ENCODE measurements at regions not wholly inside any gene's neighbourhood (a gene's known extent, or its start where the extent isn't known, plus 50 kb on each side); places are given as distances from the start of the nearest gene placed in this dataset.
"Not testable (repeated sequence)": the region's sequence is repeated elsewhere in the genome, so short reads cannot be mapped to it uniquely, and the experiment has no call there.

- TF ChIP-seq ZFX (IDR thresholded peaks at IDR 0.05; ENCODE audit: borderline replicate concordance), result no peak
- no peak for TF ChIP-seq CTCF (IDR thresholded peaks at IDR 0.05)
- no peak overlapping the region for H3K27ac ChIP-seq
Measured at GRCh38 chr10:78441694-78442093, 408.0 kb downstream of the RPS24 start.

- TF ChIP-seq ZFX (IDR thresholded peaks at IDR 0.05; ENCODE audit: borderline replicate concordance) (no peak), CTCF (IDR thresholded peaks at IDR 0.05) (no peak)
- H3K27ac ChIP-seq, result no peak overlapping the region
Measured at GRCh38 chr10:78442836-78443550, 409.3 kb downstream of the RPS24 start.

GRCh38 chr10:78443900-78444571 lies 410.4 kb downstream of the RPS24 start:
- TF ChIP-seq CTCF (IDR thresholded peaks at IDR 0.05), result no peak
- TF ChIP-seq ZFX (IDR thresholded peaks at IDR 0.05; ENCODE audit: borderline replicate concordance), result no peak
- no peak overlapping the region for H3K27ac ChIP-seq

GRCh38 chr10:78444741-78445140 lies 411.1 kb downstream of the RPS24 start:
- H3K27ac ChIP-seq, result not testable (repeated sequence)

- TF ChIP-seq CTCF (IDR thresholded peaks at IDR 0.05) (no peak), ZFX (IDR thresholded peaks at IDR 0.05; ENCODE audit: borderline replicate concordance) (no peak)
Measured at GRCh38 chr10:78445308-78445707, 411.6 kb downstream of the RPS24 start.

GRCh38 chr10:78448470-78448869 lies 414.8 kb downstream of the RPS24 start:
- TF ChIP-seq CTCF (IDR thresholded peaks at IDR 0.05) (no peak), ZFX (IDR thresholded peaks at IDR 0.05; ENCODE audit: borderline replicate concordance) (no peak)

More at GRCh38 chr10:78445308-78445707, 411.6 kb downstream of the RPS24 start:
- no peak overlapping the region for H3K27ac ChIP-seq

GRCh38 chr10:78448994-78449418 lies 415.3 kb downstream of the RPS24 start:
- H3K27ac ChIP-seq, result no peak overlapping the region
- TF ChIP-seq CTCF (IDR thresholded peaks at IDR 0.05), result no peak
- no peak for TF ChIP-seq ZFX (IDR thresholded peaks at IDR 0.05; ENCODE audit: borderline replicate concordance)

More at GRCh38 chr10:78448470-78448869, 414.8 kb downstream of the RPS24 start:
- no peak overlapping the region for H3K27ac ChIP-seq

All from 22Rv1 (cell line).